AG04449 (cell line): ENCODE measurements at regions not wholly inside any gene's neighbourhood (a gene's known extent, or its start where the extent isn't known, plus 50 kb on each side); places are given as distances from the start of the nearest gene placed in this dataset.

Source experiments
- CTCF ChIA-PET: fragments of 350-600 bp; formaldehyde crosslinking; extraction: SDS; loops from one replicate; lab custom pipeline; 2021; ENCODE audit warnings: antibody characterized with exemption; lab: Yijun Ruan, JAX
- POLR2A ChIA-PET: fragments of 400-600, 350-600 bp; formaldehyde crosslinking; extraction: SDS; loops from one replicate; lab custom pipeline; 2020; ENCODE audit warnings: antibody characterized with exemption, inconsistent platforms; lab: Yijun Ruan, JAX
- DNase-seq: peaks from one replicate; pipeline ENCODE4 v3.0.0-alpha.2; 2010; ENCODE audit warnings: low read depth, low spot score
- H3K4me3 ChIP-seq: 2 replicates; pipeline ENCODE4 v1.5.1; 2011; ENCODE audit warnings: low read depth, mild to moderate bottlenecking, control low read depth, low read length
- CTCF ChIP-seq: IDR thresholded peaks from one replicate; pipeline ENCODE4 v1.5.1; 2011; ENCODE audit warnings: mild to moderate bottlenecking, moderate library complexity, low read length, control low read depth, inconsistent platforms; ENCODE audit not compliant: insufficient read depth; ENCODE audit errors: missing control alignments

GRCh38 chr11:127587511-127587910 is 586.9 kb upstream of the KIRREL3 start:
- no peak for DNase-seq
- no peak overlapping the region for H3K4me3 ChIP-seq
- TF ChIP-seq CTCF, result no peak
- ChIA-PET CTCF (no interaction called here), POLR2A (no interaction called here)

- no peak for TF ChIP-seq CTCF
- no peak for DNase-seq
- no peak overlapping the region for H3K4me3 ChIP-seq
- ChIA-PET POLR2A (no interaction called here), CTCF (no interaction called here)
Observed at GRCh38 chr11:127576210-127576609, 575.6 kb upstream of the KIRREL3 start.

- no peak for DNase-seq
- no peak overlapping the region for H3K4me3 ChIP-seq
- POLR2A ChIA-PET, result no interaction called here
- CTCF ChIA-PET, result no interaction called here
- TF ChIP-seq CTCF, result no peak
Observed at GRCh38 chr11:127574478-127574877, 573.9 kb upstream of the KIRREL3 start.

- ChIA-PET POLR2A (no interaction called here), CTCF (no interaction called here)
- H3K4me3 ChIP-seq, result no peak overlapping the region
- DNase-seq, result no peak
- no peak for TF ChIP-seq CTCF
Observed at GRCh38 chr11:127568891-127569290, 568.3 kb upstream of the KIRREL3 start.

GRCh38 chr11:127567237-127567932 is 566.8 kb upstream of the KIRREL3 start:
- H3K4me3 ChIP-seq, result no peak overlapping the region
- no peak for DNase-seq
- CTCF ChIA-PET, result no interaction called here
- no peak for TF ChIP-seq CTCF
- POLR2A ChIA-PET, result no interaction called here

GRCh38 chr11:127564810-127565209 is 564.2 kb upstream of the KIRREL3 start:
- no peak for DNase-seq
- TF ChIP-seq CTCF, result no peak
- CTCF ChIA-PET, result no interaction called here
- POLR2A ChIA-PET, result no interaction called here
- no peak overlapping the region for H3K4me3 ChIP-seq
